HG02588 (cell line): ENCODE measurements at regions not wholly inside any gene's neighbourhood (a gene's known extent, or its start where the extent isn't known, plus 50 kb on each side); places are given as distances from the start of the nearest gene placed in this dataset.
"Not testable (repeated sequence)": the region's sequence is repeated elsewhere in the genome, so short reads cannot be mapped to it uniquely, and the experiment has no call there.

Experiments used
- ATAC-seq: cut with Tn5 transposase; IDR thresholded peaks from one replicate; pipeline ENCODE4 v1.9.1; 2021; ENCODE audit warnings: mild to moderate bottlenecking, moderate library complexity; ENCODE audit not compliant: unreplicated experiment

DNA sequence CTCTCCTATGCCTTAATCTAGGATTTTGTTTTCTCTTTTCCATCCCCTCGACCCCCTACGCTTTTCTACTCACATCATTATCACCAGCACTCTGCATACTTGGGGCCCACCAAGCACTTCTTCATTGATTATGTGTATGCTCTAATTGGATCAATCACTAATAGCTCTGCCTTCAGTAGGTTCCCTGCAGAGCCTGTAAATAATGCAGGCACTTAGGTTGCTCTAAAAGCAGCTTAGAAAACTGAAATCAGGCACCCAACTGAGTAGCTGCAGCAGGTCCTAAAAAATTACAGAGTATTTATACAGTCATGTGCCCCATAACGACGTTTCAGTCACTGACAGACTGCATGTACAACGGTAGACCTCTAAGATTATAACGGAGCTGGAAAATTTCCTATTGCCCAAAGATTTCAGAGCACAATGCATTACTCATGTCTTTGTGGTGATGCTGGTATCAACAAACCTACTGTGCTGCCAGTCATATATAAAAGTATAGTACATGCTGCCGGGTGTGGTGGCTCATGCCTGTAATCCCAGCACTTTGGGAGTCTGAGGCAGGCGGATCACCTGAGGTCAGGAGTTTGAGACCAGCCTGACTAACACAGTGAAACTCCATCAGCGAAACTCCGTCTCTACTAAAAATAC is 280.4 kb downstream of the HS3ST3B1 start:
- no peak for ATAC-seq

- ATAC-seq, result no peak
These were observed 279.6 kb downstream of the HS3ST3B1 start for GRCh38 chr17:14580499-14580898.

DNA sequence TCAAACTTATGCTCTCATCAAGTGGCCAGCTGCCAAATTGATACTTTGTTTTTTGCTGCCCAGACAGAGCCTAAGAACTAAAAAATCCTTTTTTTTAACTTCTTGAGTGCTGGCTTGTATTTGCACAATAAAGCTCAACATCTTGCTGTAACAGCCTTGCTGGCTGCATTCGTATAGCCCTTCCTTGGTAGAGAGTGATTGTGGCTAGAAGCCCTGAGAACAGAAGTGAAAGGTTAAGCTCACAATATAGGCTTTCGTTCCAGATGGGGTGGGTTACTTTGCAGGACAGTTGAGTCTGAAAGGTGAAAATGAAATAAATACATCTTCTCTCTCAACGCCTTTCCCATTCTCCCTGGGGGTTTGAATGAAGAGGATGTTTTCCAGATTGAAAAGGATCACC is 278.8 kb downstream of the HS3ST3B1 start:
- ATAC-seq, result no peak

DNA sequence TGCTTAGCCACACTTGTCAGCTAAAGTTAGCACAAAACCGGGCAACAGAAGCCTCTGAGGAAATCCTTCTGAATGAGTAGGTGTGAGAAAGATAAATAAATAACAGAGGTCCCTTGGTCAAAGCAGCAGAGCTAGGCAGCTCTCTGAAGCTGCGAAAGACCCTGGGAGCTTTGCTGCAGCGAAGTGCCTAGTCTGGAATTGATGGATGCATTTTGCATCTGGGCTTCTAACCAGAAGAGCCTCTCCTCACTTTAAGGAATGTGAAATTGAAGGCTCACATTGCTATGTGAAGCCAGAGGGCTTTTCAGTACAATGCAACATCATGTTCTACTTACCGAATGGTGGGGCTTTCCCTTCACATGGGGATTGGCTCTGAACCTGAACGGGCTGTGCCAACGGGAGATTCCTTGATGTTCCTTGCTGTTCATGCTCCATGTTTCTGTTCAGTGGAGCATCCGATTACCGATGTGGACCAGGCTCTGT is 274.6 kb downstream of the HS3ST3B1 start:
- ATAC-seq, result no peak

DNA sequence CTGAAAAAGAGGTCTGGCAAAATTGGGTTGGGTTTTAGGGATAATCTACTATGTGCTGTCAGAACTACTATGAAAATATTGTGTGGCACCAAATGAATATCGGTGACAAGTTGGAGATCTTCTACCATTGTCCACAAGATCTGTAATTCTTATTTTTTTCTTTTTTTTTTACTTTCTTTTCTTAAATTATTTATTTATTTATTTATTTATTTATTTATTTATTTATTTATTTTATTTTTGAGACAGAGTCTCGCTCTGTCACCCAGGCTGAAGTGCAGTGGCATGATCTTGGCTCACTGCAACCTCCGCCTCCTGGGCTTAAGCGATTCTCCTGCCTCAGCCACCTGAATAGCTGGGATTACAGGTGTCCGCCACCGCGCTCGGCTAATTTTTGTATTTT is 259.4 kb downstream of the HS3ST3B1 start:
- not testable (repeated sequence) for ATAC-seq

DNA sequence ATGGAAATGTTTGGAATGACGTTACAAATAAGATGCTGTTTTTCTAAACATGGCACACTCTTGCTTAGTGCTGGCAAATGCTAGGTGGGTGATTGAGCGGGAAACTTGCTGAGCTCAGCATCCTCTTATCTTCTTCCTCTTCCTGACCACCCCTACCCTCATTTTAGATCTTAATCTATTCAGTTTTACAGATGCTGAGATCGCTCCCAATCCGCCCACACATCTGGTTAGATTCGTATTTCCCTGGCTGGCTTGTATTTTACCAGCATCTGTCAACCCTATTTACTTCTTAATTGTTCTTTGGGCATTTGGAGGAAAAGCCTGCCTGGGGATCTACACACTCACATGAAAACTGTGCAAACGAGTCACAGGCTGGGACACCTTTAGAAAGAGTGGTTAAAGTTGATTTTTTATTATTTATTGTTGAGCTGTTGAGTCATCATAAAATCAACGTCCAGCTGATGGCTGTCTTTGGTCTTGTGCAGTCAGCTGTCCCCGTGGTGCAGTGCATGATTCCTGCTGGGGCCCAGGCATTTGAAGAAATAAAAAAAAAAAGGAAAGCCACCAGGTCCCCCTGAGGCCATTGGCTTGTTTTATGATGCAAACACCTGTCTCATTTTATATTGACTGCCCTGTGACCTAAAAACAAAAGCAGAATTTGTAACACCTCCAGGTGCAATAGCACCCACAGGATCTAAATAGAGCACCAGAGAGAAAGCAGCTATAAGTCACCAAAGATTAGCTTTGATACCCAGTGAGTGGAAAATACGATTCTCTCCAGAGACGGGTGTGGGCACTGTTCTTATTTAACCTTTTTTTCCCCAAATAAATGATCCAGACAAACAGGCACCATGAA is 258.6 kb downstream of the HS3ST3B1 start:
- no peak for ATAC-seq

GRCh38 chr17:14557480-14557879 is 256.6 kb downstream of the HS3ST3B1 start:
- no peak for ATAC-seq

- ATAC-seq, result no peak
These were observed 253.0 kb downstream of the HS3ST3B1 start for GRCh38 chr17:14553847-14554246.

DNA sequence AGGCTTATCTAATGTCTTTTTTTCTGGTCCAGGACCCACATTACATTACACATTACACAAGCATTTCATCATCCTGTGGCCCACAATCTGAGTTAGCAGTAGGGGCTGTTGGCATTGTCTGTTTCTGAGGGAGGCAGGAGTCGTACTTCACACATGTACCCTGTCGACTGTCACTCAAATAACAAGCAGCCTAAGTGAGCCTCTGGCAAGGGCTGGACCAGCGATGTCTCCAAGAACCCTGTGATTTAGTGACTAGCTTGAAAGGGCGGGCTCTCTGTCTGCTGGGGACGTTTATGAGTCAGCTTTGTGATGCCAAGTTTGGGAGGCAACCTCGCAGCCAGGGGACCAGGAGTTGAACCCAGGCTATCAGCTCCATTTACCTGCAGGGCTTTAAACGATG is 251.4 kb downstream of the HS3ST3B1 start:
- no peak for ATAC-seq

DNA sequence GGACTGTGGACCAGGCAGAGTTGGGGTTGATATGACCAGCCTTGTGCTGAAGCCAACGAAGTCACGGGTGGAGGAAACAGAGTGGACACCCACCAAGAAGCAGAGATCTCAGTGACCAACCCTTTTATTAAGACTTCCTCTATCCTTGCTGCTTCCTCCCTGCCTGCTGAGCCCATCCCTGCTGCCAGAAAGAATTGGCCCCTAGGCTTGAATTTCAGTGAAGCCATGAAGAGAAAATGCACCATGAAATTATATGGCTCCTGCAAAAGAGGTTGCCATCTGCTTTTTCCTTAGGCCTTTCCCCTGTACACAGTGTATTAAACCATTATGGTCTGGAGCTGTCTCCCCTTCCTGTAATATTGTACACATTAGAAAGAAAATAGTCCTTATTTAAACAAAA is 246.7 kb downstream of the HS3ST3B1 start:
- ATAC-seq, result no peak

GRCh38 chr17:14547016-14547415 is 246.1 kb downstream of the HS3ST3B1 start:
- ATAC-seq, result no peak

DNA sequence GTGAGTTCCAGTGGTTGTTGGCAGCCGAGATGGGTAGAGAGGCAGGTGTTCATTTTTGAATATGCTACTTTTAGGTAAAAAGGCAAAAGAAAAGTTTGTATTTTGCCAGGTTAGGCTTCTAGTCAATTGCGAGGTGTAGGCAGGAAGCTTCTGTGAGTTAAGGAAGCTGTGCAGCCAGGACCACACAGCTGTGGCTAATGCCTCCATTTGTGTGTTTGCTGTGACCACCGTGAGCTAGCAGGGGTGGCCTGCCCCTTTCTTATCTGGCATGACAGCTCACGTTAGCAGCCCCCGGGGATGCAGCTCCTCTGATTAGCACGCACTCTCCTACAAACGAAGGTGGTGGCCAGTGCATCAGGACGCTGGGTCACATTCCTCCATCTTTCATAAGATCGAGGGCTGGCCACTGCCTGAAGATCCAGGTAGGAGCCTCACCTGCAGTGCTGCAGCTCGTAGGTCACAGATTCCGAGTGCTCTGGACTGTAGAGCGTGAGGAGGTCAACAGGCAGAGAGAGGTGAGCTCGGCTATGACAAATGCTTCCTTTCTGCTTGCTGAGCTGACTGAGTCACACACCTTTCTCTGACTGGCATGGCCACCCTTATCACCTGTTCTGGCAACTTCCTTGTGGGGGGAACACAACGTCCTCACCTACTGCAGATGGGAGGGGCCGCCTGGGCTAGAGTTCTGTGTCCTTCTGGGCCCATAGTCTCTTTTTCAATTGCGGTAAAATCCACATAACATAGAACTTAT is 244.4 kb downstream of the HS3ST3B1 start:
- no peak for ATAC-seq

- ATAC-seq, result no peak
These were observed 240.8 kb downstream of the HS3ST3B1 start for GRCh38 chr17:14541714-14542113.

DNA sequence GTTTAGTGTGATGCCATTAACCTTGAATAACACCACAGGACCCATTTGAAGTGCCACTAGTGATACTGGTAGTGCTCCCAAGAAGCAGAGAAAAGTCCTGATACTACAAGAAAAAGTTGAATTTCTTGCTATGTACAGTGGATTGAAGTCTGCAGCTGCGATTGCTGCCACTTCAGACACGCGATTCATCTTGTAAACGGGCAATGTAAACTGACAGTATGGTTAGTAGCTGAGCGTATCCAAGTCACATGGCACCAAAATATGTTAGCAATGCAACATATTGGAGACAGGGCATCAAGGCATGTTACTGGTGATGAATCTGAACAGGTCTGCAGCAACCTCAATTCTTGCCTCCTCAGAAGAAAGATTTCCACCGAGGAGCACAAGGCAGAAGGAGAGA is 238.9 kb downstream of the HS3ST3B1 start:
- no peak for ATAC-seq

- ATAC-seq, result not testable (repeated sequence)
These were observed 231.4 kb downstream of the HS3ST3B1 start for GRCh38 chr17:14532242-14532641.

DNA sequence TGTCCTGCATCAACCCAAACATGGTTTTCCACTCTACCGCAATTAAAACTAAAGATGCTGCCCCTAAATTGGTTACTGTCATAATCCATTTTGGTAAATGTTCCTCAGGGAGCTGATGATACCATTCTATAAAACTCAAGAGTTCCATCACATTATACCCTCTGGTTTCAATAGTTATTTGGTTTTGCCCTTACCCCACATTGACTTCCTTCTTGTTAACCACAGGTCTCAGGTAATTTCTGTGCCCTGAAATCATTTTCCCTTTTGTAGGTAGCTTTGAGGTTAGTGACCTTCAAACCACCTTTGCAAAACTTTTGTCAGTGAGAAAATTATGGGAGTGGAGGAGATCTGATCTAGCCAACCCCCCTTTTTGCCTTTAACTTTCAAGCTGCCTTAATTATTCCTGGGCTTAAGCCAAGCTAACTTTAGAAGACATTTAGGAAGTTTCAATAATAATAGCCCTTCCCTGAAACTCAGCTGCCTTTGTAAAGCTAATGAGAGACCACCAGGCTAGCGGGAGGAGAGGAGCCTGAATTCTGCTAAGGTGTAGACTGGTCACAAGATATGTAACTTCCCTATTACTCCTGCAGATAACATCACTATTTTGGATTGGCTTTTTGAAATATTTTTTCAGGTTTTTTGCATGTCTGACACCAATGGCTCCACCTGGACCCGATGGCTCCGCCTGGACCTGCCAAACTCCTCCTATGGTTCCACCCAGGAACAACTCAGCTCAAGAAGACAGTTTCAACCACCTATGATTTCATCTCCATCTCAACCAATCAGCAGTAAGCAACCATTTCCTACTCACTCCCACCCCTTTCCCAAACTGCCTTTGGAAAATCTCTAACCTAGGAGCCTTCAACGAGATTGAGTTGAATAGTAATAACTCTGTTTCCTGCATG is 224.9 kb downstream of the HS3ST3B1 start:
- ATAC-seq, result no peak

DNA sequence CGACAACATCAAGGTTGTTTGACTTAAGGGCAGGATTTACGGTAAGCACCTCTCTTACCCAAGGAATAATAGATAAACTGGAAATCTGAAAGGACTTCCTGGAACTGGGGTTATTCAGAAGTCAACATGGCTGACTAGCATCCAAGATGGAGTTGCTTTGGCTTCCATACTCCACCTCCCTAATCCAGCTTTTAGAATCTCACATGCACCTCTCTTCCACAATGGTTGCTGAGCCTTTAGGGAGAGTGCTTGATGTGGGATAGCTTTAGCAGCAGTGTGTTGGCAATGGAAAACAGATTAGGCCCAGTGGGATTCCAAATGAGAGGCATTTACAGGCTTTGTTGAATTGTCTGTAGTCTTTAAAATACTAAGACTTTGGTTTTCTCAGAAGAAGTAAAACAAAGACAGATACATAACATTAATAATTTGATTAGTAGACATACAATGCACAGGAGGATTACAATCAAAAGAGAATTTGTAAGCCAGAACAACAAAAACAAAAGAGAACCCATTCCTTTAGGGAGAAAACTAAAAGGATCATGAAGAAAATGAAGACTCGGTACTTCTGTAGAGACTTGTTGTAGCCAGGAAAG is 222.0 kb downstream of the HS3ST3B1 start:
- ATAC-seq, result no peak

GRCh38 chr17:14518919-14519318 is 218.0 kb downstream of the HS3ST3B1 start:
- not testable (repeated sequence) for ATAC-seq

- no peak for ATAC-seq
These were observed 214.1 kb downstream of the HS3ST3B1 start for GRCh38 chr17:14514973-14515372.

DNA sequence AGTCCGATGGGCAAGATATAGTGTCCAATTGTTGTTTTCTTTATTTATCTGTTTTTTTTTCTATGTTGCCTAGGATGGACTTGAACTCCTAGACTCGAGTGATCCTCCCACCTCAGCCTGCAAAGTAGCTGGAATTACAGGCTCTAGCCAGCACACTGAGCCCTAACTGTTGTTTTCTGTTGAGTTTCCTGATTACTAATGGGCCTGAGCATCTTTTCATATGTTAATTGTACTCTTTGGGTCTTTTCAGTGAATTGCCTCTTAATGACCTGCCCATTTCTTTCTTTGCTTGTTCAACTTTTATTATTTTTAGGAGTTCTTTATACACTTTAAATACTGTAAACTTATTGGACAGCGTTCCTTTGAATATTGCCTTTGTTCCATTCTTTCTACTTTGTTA is 213.0 kb downstream of the HS3ST3B1 start:
- no peak for ATAC-seq
